ENCODE measurements at regions not wholly inside any gene's neighbourhood (a gene's known extent, or its start where the extent isn't known, plus 50 kb on each side); places are given as distances from the start of the nearest gene placed in this dataset.

GRCh38 chr1:37157634-37158033 lies 123.3 kb upstream of the GRIK3 start:
- dilution Hi-C loops (cut with MboI; ENCODE audit: extremely low pct_ligation_motif_present, low sequenced_read_pairs) (no loop called here), intact Hi-C loops (cut with micrococcal nuclease) (no loop called here)
- Histone ChIP-seq H4K20me1 (replicated peaks; ENCODE audit: control insufficient read depth, extremely low read depth, insufficient read depth, low read length) (no peaks in the 10 kb centered on the region), H3K36me3 (ENCODE audit: control insufficient read depth in 2 of 2, extremely low read depth in 1 of 2, insufficient read depth in 2 of 2, low read length in 2 of 2) (no peaks in the 10 kb centered on the region), H3K27me3 (ENCODE audit: control insufficient read depth in 2 of 2, insufficient read depth in 2 of 2, low read length in 2 of 2) (no peaks in the 10 kb centered on the region), H3K27ac (ENCODE audit: insufficient read depth, low read depth, low read length) (no peak overlapping the region), H3K4me1 (ENCODE audit: control insufficient read depth, extremely low read depth, insufficient read depth, low read length) (no peaks in the 10 kb centered on the region), H3K79me2 (ENCODE audit: control insufficient read depth, insufficient read depth, low read length) (no peaks in the 10 kb centered on the region), H2AFZ (ENCODE audit: low read depth, low read length) (no peak overlapping the region), H3K9ac (replicated peaks; ENCODE audit: extremely low read depth, insufficient read depth, low read length) (no peak overlapping the region), H3K9me3 (replicated peaks; ENCODE audit: control insufficient read depth, insufficient read depth, low read length) (no peaks in the 10 kb centered on the region), H3K9me1 (replicated peaks; ENCODE audit: control insufficient read depth, extremely low read depth, insufficient read depth, low read length) (no peaks in the 10 kb centered on the region), H3K4me2 (ENCODE audit: insufficient read depth, low read length) (no peak overlapping the region), H3K4me3 (replicated peaks in 1 of 3; ENCODE audit: insufficient read depth in 1 of 3, low read depth in 1 of 3, low read length in 3 of 3) (no peak overlapping the region)
- ChIA-PET POLR2A (no interaction called here), CTCF (interaction anchor here (1.2 kb wide), 1 partner anchor 22 kb away, joined by 3 read pairs; no protein-coding TSS in a partner anchor)
- TF ChIP-seq JUN (IDR thresholded peaks at IDR 0.05; ENCODE audit: borderline replicate concordance, insufficient read depth, insufficient read length, low read depth): no peak
- no peak for TF ChIP-seq EZH2 (IDR thresholded peaks at IDR 0.05; ENCODE audit: borderline replicate concordance, low read depth, low read length, severe bottlenecking)
- no peak for TF ChIP-seq POLR2A (IDR thresholded peaks at IDR 0.05; ENCODE audit: low read depth, low read length)
- TF ChIP-seq, protein P1, sequence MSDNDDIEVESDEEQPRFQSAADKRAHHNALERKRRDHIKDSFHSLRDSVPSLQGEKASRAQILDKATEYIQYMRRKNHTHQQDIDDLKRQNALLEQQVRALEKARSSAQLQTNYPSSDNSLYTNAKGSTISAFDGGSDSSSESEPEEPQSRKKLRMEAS (IDR thresholded peaks at IDR 0.05; ENCODE audit: insufficient read depth, insufficient read length): no peak
- BruUV-seq (replicated peaks): no TSS peak
- DNase-seq (ENCODE audit: low read depth, low spot score) (no peak), FAIRE-seq (no peak)

DNA sequence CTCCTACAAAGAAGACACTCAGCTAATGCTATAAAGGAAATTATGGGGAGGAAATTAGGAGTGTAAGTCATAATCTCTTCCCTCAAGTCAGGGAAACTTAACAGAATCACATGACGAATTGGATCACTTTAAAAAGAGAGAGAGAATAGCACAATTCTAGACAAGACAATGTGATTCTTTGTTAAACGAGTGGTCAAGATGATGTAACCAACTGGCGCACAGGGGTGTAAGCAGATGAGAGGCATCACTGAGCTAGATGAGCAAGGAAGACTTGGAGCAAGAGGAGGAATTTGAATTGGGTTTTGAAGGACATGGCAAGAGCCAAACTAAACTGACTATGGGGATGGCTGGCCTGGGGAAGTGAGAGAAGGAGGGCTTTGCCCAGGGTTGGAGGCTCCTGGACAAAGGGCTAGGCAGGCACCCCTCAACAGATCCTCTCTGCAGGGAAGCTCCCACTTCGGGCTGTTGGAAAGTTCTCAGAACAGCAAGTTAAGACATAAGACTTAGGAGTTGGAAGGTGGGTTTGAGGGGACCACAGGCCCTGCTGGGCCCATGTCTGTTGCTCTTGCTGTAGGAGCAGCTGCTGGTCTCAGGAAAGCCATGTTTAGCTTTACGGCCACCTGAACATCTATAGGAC lies 123.9 kb upstream of the GRIK3 start:
- Histone ChIP-seq H3K9ac (replicated peaks; ENCODE audit: extremely low read depth, insufficient read depth, low read length) (no peak overlapping the region), H3K4me1 (ENCODE audit: control insufficient read depth, extremely low read depth, insufficient read depth, low read length) (no peaks in the 10 kb centered on the region), H3K27ac (ENCODE audit: insufficient read depth, low read depth, low read length) (no peak overlapping the region), H3K4me2 (ENCODE audit: insufficient read depth, low read length) (no peak overlapping the region), H3K27me3 (ENCODE audit: control insufficient read depth in 2 of 2, insufficient read depth in 2 of 2, low read length in 2 of 2) (no peaks in the 10 kb centered on the region), H2AFZ (ENCODE audit: low read depth, low read length) (no peak overlapping the region), H3K36me3 (ENCODE audit: control insufficient read depth in 2 of 2, extremely low read depth in 1 of 2, insufficient read depth in 2 of 2, low read length in 2 of 2) (no peaks in the 10 kb centered on the region), H4K20me1 (replicated peaks; ENCODE audit: control insufficient read depth, extremely low read depth, insufficient read depth, low read length) (no peaks in the 10 kb centered on the region), H3K9me1 (replicated peaks; ENCODE audit: control insufficient read depth, extremely low read depth, insufficient read depth, low read length) (no peaks in the 10 kb centered on the region), H3K79me2 (ENCODE audit: control insufficient read depth, insufficient read depth, low read length) (no peaks in the 10 kb centered on the region), H3K9me3 (replicated peaks; ENCODE audit: control insufficient read depth, insufficient read depth, low read length) (no peaks in the 10 kb centered on the region), H3K4me3 (replicated peaks in 1 of 3; ENCODE audit: insufficient read depth in 1 of 3, low read depth in 1 of 3, low read length in 3 of 3) (no peak overlapping the region)
- CTCF ChIA-PET: no interaction called here
- FAIRE-seq: no peak
- dilution Hi-C loops (cut with MboI; ENCODE audit: extremely low pct_ligation_motif_present, low sequenced_read_pairs): no loop called here
- DNase-seq (ENCODE audit: low read depth, low spot score): no peak
- no TSS peak for BruUV-seq (replicated peaks)
- POLR2A ChIA-PET: no interaction called here
- intact Hi-C loops (cut with micrococcal nuclease): no loop called here
- TF ChIP-seq JUN (IDR thresholded peaks at IDR 0.05; ENCODE audit: borderline replicate concordance, insufficient read depth, insufficient read length, low read depth) (no peak), EZH2 (IDR thresholded peaks at IDR 0.05; ENCODE audit: borderline replicate concordance, low read depth, low read length, severe bottlenecking) (no peak), CTCF (IDR thresholded peaks at IDR 0.05; ENCODE audit: extremely low read depth in 1 of 2, insufficient read depth in 1 of 2, low read depth in 1 of 2, low read length in 2 of 2) (no peak), POLR2A (IDR thresholded peaks at IDR 0.05; ENCODE audit: low read depth, low read length) (no peak), MYC (IDR thresholded peaks at IDR 0.05; ENCODE audit: low read depth, low read length) (no peak), POLR2AphosphoS5 (IDR thresholded peaks at IDR 0.05; ENCODE audit: insufficient read depth, low read depth, low read length) (no peak)
- TF ChIP-seq, protein P1 (IDR thresholded peaks at IDR 0.05; ENCODE audit: insufficient read depth, insufficient read length): no peak

Measured in endothelial cell of umbilical vein (primary cell).